Left ventricle myocardium inferior (tissue), 1 donor: ENCODE measurements at regions not wholly inside any gene's neighbourhood (a gene's known extent, or its start where the extent isn't known, plus 50 kb on each side); places are given as distances from the start of the nearest gene placed in this dataset.

Experiments used
- DNase-seq: peaks from one replicate; pipeline ENCODE4 v3.0.0-alpha.2; 2020
- H3K27ac ChIP-seq: fragments of 200-600 bp; replicated peaks from 2 replicates; pipeline ENCODE4 v1.8.0; 2021
- H3K27me3 ChIP-seq: fragments of 200-600 bp; 2 replicates; pipeline ENCODE4 v1.8.0; 2021; ENCODE audit warnings: low read depth
- H3K36me3 ChIP-seq: fragments of 200-600 bp; 2 replicates; pipeline ENCODE4 v1.8.0; 2021
- H3K4me1 ChIP-seq: fragments of 200-600 bp; 2 replicates; pipeline ENCODE4 v1.8.0; 2021
- H3K4me3 ChIP-seq: fragments of 200-600 bp; 2 replicates; pipeline ENCODE4 v1.8.0; 2021; ENCODE audit warnings: mild to moderate bottlenecking, moderate library complexity
- H3K9me3 ChIP-seq: fragments of 200-600 bp; replicated peaks from 2 replicates; pipeline ENCODE4 v1.8.0; 2021
- intact Hi-C: fragments of 100-400 bp; cut with micrococcal nuclease; formaldehyde crosslinking; loops from one replicate; pipeline ENCODE4 v1.11.0; 2022
- TF ChIP-seq, protein P1 (sequence below): fragments of 200-600 bp; IDR thresholded peaks from 2 replicates; pipeline ENCODE4 v1.8.0; 2021; ENCODE audit warnings: antibody characterized with exemption, mild to moderate bottlenecking, borderline replicate concordance
- donor health status: DM: no; HTN: yes; CAD: no; lungs with severe emphysema.

DNA sequence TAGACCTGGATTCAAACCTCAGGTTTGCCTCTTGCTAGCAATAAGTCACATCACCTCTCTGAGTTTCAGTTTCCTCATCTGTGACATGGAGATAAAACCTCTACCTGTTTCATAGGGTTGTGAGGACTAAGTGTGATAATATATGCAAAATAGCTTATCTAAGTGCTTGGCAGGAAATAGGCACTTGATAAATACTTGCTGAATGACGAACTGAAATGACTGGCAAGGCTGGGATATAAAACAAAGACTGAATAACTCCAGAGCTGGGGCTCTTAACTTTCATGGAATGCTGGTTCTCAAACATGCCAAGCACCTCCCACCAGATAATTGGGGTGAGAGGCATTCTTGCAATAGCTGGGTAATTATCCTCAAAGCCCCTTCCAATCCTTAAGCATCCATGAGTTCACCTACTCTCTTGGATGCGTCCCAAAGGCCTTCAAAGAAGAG is 87.6 kb downstream of the ADRB2 start:
- H3K27ac ChIP-seq, result no peak overlapping the region
- no peaks in the 10 kb centered on the region for H3K36me3 ChIP-seq
- no peaks in the 10 kb centered on the region for H3K27me3 ChIP-seq
- no peak overlapping the region for H3K4me3 ChIP-seq
- H3K9me3 ChIP-seq, result no peaks in the 10 kb centered on the region
- DNase-seq, result no peak
- TF ChIP-seq, protein P1, sequence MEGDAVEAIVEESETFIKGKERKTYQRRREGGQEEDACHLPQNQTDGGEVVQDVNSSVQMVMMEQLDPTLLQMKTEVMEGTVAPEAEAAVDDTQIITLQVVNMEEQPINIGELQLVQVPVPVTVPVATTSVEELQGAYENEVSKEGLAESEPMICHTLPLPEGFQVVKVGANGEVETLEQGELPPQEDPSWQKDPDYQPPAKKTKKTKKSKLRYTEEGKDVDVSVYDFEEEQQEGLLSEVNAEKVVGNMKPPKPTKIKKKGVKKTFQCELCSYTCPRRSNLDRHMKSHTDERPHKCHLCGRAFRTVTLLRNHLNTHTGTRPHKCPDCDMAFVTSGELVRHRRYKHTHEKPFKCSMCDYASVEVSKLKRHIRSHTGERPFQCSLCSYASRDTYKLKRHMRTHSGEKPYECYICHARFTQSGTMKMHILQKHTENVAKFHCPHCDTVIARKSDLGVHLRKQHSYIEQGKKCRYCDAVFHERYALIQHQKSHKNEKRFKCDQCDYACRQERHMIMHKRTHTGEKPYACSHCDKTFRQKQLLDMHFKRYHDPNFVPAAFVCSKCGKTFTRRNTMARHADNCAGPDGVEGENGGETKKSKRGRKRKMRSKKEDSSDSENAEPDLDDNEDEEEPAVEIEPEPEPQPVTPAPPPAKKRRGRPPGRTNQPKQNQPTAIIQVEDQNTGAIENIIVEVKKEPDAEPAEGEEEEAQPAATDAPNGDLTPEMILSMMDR, result no peak
- H3K4me1 ChIP-seq, result peaks cover 34% of the 10 kb centered on the region
- intact Hi-C loops, result no loop called here

DNA sequence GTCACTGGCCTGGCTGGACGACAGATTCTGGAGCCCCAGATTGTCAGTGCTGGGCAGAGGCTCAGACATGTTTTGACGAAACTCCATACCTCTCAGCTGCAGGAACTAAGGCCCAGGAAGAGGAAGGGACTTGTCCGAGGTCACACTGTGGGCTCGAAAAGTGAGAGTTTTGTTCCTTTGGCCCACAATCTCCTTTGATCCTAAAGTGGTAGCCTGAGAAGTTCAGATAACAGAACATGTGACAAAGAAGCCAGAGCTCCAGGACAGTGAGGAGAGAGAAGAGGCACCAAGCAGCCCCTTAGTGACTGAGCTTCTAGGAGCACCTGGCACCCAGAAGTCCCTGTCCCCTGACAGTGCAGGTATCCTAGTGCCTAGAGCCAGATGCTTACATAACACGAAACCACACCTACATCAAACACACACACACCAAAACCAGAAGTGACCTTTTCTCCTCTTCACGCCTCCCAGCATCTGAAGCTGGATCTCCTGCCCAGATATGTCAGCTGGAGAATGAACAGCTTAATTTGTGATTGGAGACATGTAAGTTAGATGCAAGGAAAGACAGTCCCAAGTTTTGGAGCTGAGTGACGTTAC is 88.9 kb downstream of the ADRB2 start:
- Histone ChIP-seq H3K27ac (peak overlapping the region; percentile 1), H3K36me3 (no peaks in the 10 kb centered on the region), H3K4me1 (peaks cover 24% of the 10 kb centered on the region), H3K4me3 (no peak overlapping the region), H3K27me3 (no peaks in the 10 kb centered on the region), H3K9me3 (no peaks in the 10 kb centered on the region)
- intact Hi-C loops, result no loop called here
- TF ChIP-seq, protein P1, result no peak
- DNase-seq, result no peak

DNA sequence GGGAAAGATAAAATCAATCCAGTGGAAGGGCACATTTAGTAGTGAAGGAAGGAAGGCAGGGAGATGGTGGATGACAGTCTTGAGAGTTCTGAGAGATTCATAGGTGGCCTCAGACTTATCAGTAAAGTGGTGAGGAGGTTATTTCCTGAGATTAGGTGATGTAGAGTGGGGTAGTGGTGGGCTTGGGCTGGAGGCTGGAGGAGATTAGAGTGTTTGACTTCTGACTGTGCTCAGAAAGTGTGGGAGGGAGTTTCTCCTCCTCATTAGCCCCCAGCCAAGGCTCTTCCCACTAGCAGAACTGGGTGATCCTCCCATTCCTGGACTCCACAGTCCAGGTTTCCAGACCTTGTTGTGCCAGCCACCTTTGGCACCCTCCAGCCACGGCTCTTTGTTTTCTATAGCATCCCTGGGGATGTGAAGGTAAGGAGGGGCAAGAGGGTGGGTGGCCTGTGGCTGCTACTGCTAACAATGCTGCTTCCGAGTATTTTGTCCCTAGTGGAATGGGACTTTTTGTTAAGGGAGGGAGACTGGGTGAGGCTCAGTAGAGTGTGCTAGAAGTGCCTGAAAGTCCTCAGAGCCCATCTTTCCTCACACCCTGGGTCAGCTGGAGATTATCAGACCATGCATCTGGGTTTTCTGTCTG is 94.4 kb downstream of the ADRB2 start:
- no peak for DNase-seq
- no peak overlapping the region for H3K27ac ChIP-seq
- intact Hi-C loops, result no loop called here
- H3K4me1 ChIP-seq, result peaks cover 22% of the 10 kb centered on the region
- TF ChIP-seq, protein P1, result no peak
- no peak overlapping the region for H3K4me3 ChIP-seq
- H3K27me3 ChIP-seq, result no peaks in the 10 kb centered on the region
- no peaks in the 10 kb centered on the region for H3K9me3 ChIP-seq
- H3K36me3 ChIP-seq, result no peaks in the 10 kb centered on the region

DNA sequence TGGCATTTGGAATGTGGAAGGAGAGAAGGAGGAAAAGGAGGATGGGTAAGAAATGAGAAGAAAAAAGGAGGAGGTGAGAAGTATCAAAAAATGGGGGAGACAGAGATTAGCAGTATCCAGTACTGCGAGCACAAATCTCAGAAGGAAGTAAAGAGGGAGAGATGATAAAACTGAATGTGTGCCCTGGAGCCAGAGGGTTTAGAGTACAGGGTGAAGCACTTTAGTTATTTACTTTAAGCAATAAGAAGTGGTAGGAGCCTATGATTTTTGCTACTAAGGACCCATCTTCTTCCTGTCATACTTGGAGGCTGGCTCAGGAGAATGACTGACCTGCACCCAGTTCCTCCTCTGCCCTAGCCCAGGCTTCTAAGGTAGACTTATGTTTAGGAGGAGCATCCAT is 94.9 kb downstream of the ADRB2 start:
- TF ChIP-seq, protein P1, result no peak
- no peaks in the 10 kb centered on the region for H3K9me3 ChIP-seq
- H3K36me3 ChIP-seq, result no peaks in the 10 kb centered on the region
- peaks cover 22% of the 10 kb centered on the region for H3K4me1 ChIP-seq
- DNase-seq, result no peak
- H3K27ac ChIP-seq, result no peak overlapping the region
- no peak overlapping the region for H3K4me3 ChIP-seq
- intact Hi-C loops, result no loop called here
- no peaks in the 10 kb centered on the region for H3K27me3 ChIP-seq

DNA sequence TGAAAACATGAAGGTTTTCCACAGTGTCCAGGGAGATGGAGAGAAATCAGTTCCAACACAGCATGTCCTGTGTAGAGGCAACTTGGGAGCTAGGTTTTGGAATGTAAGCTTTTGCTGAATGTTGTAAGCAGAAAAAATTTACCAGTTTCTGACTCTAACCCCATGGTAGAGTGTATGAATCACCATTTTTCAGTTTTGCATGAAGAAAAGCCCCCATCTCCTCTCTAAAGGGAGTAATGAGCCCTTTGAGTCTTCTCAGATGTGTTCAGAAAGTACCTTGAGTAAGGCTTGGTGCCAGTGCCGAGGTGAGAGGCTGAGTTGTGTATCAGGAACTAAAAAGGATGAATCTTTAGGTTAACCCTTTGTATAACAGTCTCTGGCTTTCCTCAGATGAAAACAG is 96.2 kb downstream of the ADRB2 start:
- Histone ChIP-seq H3K4me3 (no peak overlapping the region), H3K36me3 (no peaks in the 10 kb centered on the region), H3K27ac (no peak overlapping the region), H3K27me3 (no peaks in the 10 kb centered on the region), H3K9me3 (no peaks in the 10 kb centered on the region), H3K4me1 (peaks cover 17% of the 10 kb centered on the region)
- DNase-seq, result no peak
- TF ChIP-seq, protein P1, result no peak
- intact Hi-C loops, result no loop called here
